Hepatocyte (in vitro differentiated cells): ENCODE measurements at regions not wholly inside any gene's neighbourhood (a gene's known extent, or its start where the extent isn't known, plus 50 kb on each side); places are given as distances from the start of the nearest gene placed in this dataset.

ENCODE experiments used
- EZH2 ChIP-seq: fragments of 200-600 bp; sonication (generic); IDR thresholded peaks from 2 replicates; pipeline ENCODE4 v1.6.1; 2016; ENCODE audit warnings: antibody characterized with exemption, mild to moderate bottlenecking, borderline replicate concordance
- EZH2phosphoT487 ChIP-seq: fragments of 200-600 bp; sonication (generic); IDR thresholded peaks from one replicate; pipeline ENCODE4 v1.6.1; 2018; ENCODE audit warnings: antibody characterized with exemption, mild to moderate bottlenecking, low read depth, moderate library complexity; ENCODE audit not compliant: unreplicated experiment, severe bottlenecking
- TF ChIP-seq, protein P1 (sequence below): fragments of 200-600 bp; sonication (generic); IDR thresholded peaks from 2 replicates; pipeline ENCODE4 v1.5.1; 2016; ENCODE audit warnings: antibody characterized with exemption, mild to moderate bottlenecking; ENCODE audit not compliant: poor library complexity

DNA sequence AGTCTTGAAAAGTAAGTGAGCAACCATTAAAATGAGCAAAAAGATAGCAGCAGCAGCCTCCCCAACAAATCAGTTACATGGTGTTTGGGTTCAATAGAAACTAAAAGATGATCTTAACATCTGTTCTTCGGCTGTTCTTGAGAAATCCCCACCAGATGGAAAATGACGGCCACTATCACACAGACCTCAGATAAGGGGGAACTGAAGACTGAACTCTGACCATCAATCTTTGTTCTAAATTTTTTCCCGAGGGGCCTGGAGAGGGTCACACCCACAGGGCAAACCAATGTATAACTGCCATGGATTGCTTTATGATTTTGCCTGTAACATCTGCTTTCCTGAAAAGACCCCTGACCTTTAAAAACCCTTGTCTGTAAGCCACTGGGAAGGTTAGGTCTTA is 624.8 kb upstream of the KIRREL3 start:
- TF ChIP-seq, protein P1, sequence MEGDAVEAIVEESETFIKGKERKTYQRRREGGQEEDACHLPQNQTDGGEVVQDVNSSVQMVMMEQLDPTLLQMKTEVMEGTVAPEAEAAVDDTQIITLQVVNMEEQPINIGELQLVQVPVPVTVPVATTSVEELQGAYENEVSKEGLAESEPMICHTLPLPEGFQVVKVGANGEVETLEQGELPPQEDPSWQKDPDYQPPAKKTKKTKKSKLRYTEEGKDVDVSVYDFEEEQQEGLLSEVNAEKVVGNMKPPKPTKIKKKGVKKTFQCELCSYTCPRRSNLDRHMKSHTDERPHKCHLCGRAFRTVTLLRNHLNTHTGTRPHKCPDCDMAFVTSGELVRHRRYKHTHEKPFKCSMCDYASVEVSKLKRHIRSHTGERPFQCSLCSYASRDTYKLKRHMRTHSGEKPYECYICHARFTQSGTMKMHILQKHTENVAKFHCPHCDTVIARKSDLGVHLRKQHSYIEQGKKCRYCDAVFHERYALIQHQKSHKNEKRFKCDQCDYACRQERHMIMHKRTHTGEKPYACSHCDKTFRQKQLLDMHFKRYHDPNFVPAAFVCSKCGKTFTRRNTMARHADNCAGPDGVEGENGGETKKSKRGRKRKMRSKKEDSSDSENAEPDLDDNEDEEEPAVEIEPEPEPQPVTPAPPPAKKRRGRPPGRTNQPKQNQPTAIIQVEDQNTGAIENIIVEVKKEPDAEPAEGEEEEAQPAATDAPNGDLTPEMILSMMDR = no peak
- TF ChIP-seq EZH2phosphoT487 (no peak), EZH2 (no peak)
